ENCODE measurements at regions not wholly inside any gene's neighbourhood (a gene's known extent, or its start where the extent isn't known, plus 50 kb on each side); places are given as distances from the start of the nearest gene placed in this dataset.

- no peaks in the 10 kb centered on the region for H3K36me3 Mint-ChIP-seq (ENCODE audit: low read depth, unreplicated experiment)
- H3K4me3 Mint-ChIP-seq (ENCODE audit: unreplicated experiment) = no peak overlapping the region
- no peaks in the 10 kb centered on the region for H3K9me3 Mint-ChIP-seq (ENCODE audit: unreplicated experiment)
- no peak overlapping the region for H3K27ac Mint-ChIP-seq (ENCODE audit: unreplicated experiment)
- DNase-seq (ENCODE audit: low spot score) = no peak
- H3K27me3 Mint-ChIP-seq (ENCODE audit: unreplicated experiment) = no peaks in the 10 kb centered on the region
- TF ChIP-seq CTCF (IDR thresholded peaks at IDR 0.05; ENCODE audit: unreplicated experiment) = no peak
- H3K4me1 Mint-ChIP-seq (ENCODE audit: unreplicated experiment) = peaks cover 7% of the 10 kb centered on the region
Observed at GRCh38 chr2:59440491-59440890, 1113.0 kb downstream of the BCL11A start.

- DNase-seq (ENCODE audit: low spot score) = no peak
- peaks cover 7% of the 10 kb centered on the region for H3K4me1 Mint-ChIP-seq (ENCODE audit: unreplicated experiment)
- H3K4me3 Mint-ChIP-seq (ENCODE audit: unreplicated experiment) = no peak overlapping the region
- no peaks in the 10 kb centered on the region for H3K36me3 Mint-ChIP-seq (ENCODE audit: low read depth, unreplicated experiment)
- H3K27ac Mint-ChIP-seq (ENCODE audit: unreplicated experiment) = no peak overlapping the region
- no peaks in the 10 kb centered on the region for H3K9me3 Mint-ChIP-seq (ENCODE audit: unreplicated experiment)
- no peak for TF ChIP-seq CTCF (IDR thresholded peaks at IDR 0.05; ENCODE audit: unreplicated experiment)
- H3K27me3 Mint-ChIP-seq (ENCODE audit: unreplicated experiment) = peaks cover 2% of the 10 kb centered on the region
Observed at GRCh38 chr2:59435635-59436034, 1117.8 kb downstream of the BCL11A start.

GRCh38 chr2:59428940-59429339 is 1124.5 kb downstream of the BCL11A start:
- H3K4me3 Mint-ChIP-seq (ENCODE audit: unreplicated experiment) = no peak overlapping the region
- TF ChIP-seq CTCF (IDR thresholded peaks at IDR 0.05; ENCODE audit: unreplicated experiment) = no peak
- H3K27ac Mint-ChIP-seq (ENCODE audit: unreplicated experiment) = no peak overlapping the region
- DNase-seq (ENCODE audit: low spot score) = no peak
- H3K27me3 Mint-ChIP-seq (ENCODE audit: unreplicated experiment) = peaks cover 2% of the 10 kb centered on the region
- no peaks in the 10 kb centered on the region for H3K36me3 Mint-ChIP-seq (ENCODE audit: low read depth, unreplicated experiment)
- no peaks in the 10 kb centered on the region for H3K4me1 Mint-ChIP-seq (ENCODE audit: unreplicated experiment)
- H3K9me3 Mint-ChIP-seq (ENCODE audit: unreplicated experiment) = no peaks in the 10 kb centered on the region

- peaks cover 2% of the 10 kb centered on the region for H3K27me3 Mint-ChIP-seq (ENCODE audit: unreplicated experiment)
- no peaks in the 10 kb centered on the region for H3K36me3 Mint-ChIP-seq (ENCODE audit: low read depth, unreplicated experiment)
- no peaks in the 10 kb centered on the region for H3K9me3 Mint-ChIP-seq (ENCODE audit: unreplicated experiment)
- no peak for TF ChIP-seq CTCF (IDR thresholded peaks at IDR 0.05; ENCODE audit: unreplicated experiment)
- H3K4me3 Mint-ChIP-seq (ENCODE audit: unreplicated experiment) = no peak overlapping the region
- no peaks in the 10 kb centered on the region for H3K4me1 Mint-ChIP-seq (ENCODE audit: unreplicated experiment)
- H3K27ac Mint-ChIP-seq (ENCODE audit: unreplicated experiment) = no peak overlapping the region
- DNase-seq (ENCODE audit: low spot score) = no peak
Observed at GRCh38 chr2:59427980-59428379, 1125.5 kb downstream of the BCL11A start.

GRCh38 chr2:59425247-59425646 is 1128.2 kb downstream of the BCL11A start:
- H3K27me3 Mint-ChIP-seq (ENCODE audit: unreplicated experiment) = no peaks in the 10 kb centered on the region
- no peak for DNase-seq (ENCODE audit: low spot score)
- no peak overlapping the region for H3K27ac Mint-ChIP-seq (ENCODE audit: unreplicated experiment)
- H3K36me3 Mint-ChIP-seq (ENCODE audit: low read depth, unreplicated experiment) = no peaks in the 10 kb centered on the region
- no peak overlapping the region for H3K4me3 Mint-ChIP-seq (ENCODE audit: unreplicated experiment)
- H3K4me1 Mint-ChIP-seq (ENCODE audit: unreplicated experiment) = no peaks in the 10 kb centered on the region
- TF ChIP-seq CTCF (IDR thresholded peaks at IDR 0.05; ENCODE audit: unreplicated experiment) = no peak
- H3K9me3 Mint-ChIP-seq (ENCODE audit: unreplicated experiment) = no peaks in the 10 kb centered on the region
